Loucy (cell line): ENCODE measurements at regions not wholly inside any gene's neighbourhood (a gene's known extent, or its start where the extent isn't known, plus 50 kb on each side); places are given as distances from the start of the nearest gene placed in this dataset.
"Not testable (repeated sequence)": the region's sequence is repeated elsewhere in the genome, so short reads cannot be mapped to it uniquely, and the experiment has no call there.

Experiments used
- EZH2phosphoT487 ChIP-seq: fragments of 200-600 bp; IDR thresholded peaks from 2 replicates; pipeline ENCODE4 v1.6.1; 2018; ENCODE audit warnings: antibody characterized with exemption, mild to moderate bottlenecking, moderate library complexity, borderline replicate concordance
- TF ChIP-seq, protein P1 (sequence below): fragments of 200-600 bp; sonication (generic); conservative IDR thresholded peaks from 2 replicates; pipeline ENCODE4 v1.5.1; 2014; ENCODE audit warnings: mild to moderate bottlenecking, antibody characterized with exemption, low read length

- TF ChIP-seq, protein P1, sequence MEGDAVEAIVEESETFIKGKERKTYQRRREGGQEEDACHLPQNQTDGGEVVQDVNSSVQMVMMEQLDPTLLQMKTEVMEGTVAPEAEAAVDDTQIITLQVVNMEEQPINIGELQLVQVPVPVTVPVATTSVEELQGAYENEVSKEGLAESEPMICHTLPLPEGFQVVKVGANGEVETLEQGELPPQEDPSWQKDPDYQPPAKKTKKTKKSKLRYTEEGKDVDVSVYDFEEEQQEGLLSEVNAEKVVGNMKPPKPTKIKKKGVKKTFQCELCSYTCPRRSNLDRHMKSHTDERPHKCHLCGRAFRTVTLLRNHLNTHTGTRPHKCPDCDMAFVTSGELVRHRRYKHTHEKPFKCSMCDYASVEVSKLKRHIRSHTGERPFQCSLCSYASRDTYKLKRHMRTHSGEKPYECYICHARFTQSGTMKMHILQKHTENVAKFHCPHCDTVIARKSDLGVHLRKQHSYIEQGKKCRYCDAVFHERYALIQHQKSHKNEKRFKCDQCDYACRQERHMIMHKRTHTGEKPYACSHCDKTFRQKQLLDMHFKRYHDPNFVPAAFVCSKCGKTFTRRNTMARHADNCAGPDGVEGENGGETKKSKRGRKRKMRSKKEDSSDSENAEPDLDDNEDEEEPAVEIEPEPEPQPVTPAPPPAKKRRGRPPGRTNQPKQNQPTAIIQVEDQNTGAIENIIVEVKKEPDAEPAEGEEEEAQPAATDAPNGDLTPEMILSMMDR: not testable (repeated sequence)
- not testable (repeated sequence) for TF ChIP-seq EZH2phosphoT487
Observed at GRCh38 chr16:62780081-62780480, 743.8 kb upstream of the CDH8 start.
